ENCODE measurements at regions not wholly inside any gene's neighbourhood (a gene's known extent, or its start where the extent isn't known, plus 50 kb on each side); places are given as distances from the start of the nearest gene placed in this dataset.
"Not testable (repeated sequence)": the region's sequence is repeated elsewhere in the genome, so short reads cannot be mapped to it uniquely, and the experiment has no call there.

GRCh38 chr5:130294798-130295197, 390.5 kb downstream of the CHSY3 start:
- not testable (repeated sequence) for DNase-seq

- DNase-seq = no peak
These were observed 386.0 kb downstream of the CHSY3 start for GRCh38 chr5:130290219-130290618.

- DNase-seq = no peak
These were observed 385.1 kb downstream of the CHSY3 start for GRCh38 chr5:130289132-130290088.

- DNase-seq = no peak
These were observed 383.2 kb downstream of the CHSY3 start for GRCh38 chr5:130287438-130287837.

- DNase-seq = no peak
These were observed 382.7 kb downstream of the CHSY3 start for GRCh38 chr5:130286971-130287370.

- no peak for DNase-seq
These were observed 377.8 kb downstream of the CHSY3 start for GRCh38 chr5:130282049-130282448.

- no peak for DNase-seq
These were observed 376.4 kb downstream of the CHSY3 start for GRCh38 chr5:130280528-130281217.

- DNase-seq = no peak
These were observed 375.1 kb downstream of the CHSY3 start for GRCh38 chr5:130279386-130279785.

GRCh38 chr5:130278136-130278535, 373.9 kb downstream of the CHSY3 start:
- DNase-seq = no peak

GRCh38 chr5:130277522-130277921, 373.3 kb downstream of the CHSY3 start:
- no peak for DNase-seq

GRCh38 chr5:130277002-130277401, 372.7 kb downstream of the CHSY3 start:
- no peak for DNase-seq

- DNase-seq = no peak
These were observed 368.6 kb downstream of the CHSY3 start for GRCh38 chr5:130272837-130273236.

- no peak for DNase-seq
These were observed 366.5 kb downstream of the CHSY3 start for GRCh38 chr5:130270786-130271185.

GRCh38 chr5:130268489-130268888, 364.2 kb downstream of the CHSY3 start:
- no peak for DNase-seq

- DNase-seq = no peak
These were observed 363.7 kb downstream of the CHSY3 start for GRCh38 chr5:130267926-130268325.

- DNase-seq = no peak
These were observed 356.2 kb downstream of the CHSY3 start for GRCh38 chr5:130260481-130260880.

GRCh38 chr5:130251931-130252330, 347.7 kb downstream of the CHSY3 start:
- no peak for DNase-seq

- DNase-seq = no peak
These were observed 339.4 kb downstream of the CHSY3 start for GRCh38 chr5:130243641-130244040.

GRCh38 chr5:130237721-130238120, 333.5 kb downstream of the CHSY3 start:
- DNase-seq = no peak

All from NCI-H774 (cell line).